Coronary artery (tissue), 2 donors: ENCODE measurements at regions not wholly inside any gene's neighbourhood (a gene's known extent, or its start where the extent isn't known, plus 50 kb on each side); places are given as distances from the start of the nearest gene placed in this dataset.

ENCODE experiments used
- DNase-seq: peaks from one replicate; pipeline ENCODE4 v3.0.0-alpha.2; 2017; ENCODE audit warnings: low spot score
- H3K27ac ChIP-seq, 2 donors: fragments of 200-600 bp; sonication (generic); one replicate each; pipeline ENCODE4 v1.5.1; 2016 to 2019
- H3K4me3 ChIP-seq: fragments of 200-600 bp; sonication (generic); 2 replicates; pipeline ENCODE4 v1.5.1; 2016; ENCODE audit warnings: mild to moderate bottlenecking, moderate library complexity
- TF ChIP-seq, protein P1 (sequence below): fragments of 200-600 bp; sonication (generic); IDR thresholded peaks from one replicate; pipeline ENCODE4 v1.5.1; 2019; ENCODE audit warnings: antibody characterized with exemption

DNA sequence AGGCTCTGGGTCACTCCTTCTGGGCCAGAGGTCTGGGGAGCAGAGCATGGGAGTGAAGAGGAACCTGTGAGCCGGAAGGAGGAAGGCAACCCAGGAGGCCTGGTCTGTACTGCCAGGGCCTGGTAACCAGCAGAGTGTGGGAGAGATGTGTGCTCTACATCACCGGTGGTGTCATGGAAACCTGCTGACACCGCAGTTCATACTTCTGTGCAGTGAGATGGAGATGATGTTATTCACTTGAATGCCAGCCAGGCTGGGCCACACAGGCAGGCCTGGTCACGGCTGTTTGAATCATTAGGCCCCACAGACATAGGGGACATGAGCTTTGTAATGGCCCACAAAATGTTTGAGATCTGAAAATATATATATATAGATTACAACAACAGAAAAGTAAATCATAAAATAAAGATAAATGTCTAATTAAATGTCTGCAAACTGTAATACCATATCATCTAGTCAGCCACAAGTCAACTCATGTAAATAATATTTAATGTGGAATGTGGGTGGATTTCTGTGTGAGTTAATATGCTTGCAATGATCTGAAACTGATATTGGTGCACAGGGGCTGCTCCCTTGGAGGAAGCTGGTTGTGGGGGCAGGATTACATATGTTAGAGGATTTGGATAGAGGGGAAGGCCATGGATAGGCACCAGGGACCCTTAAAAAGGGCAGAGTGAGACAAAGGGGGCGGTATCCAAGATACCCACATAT, 108.5 kb upstream of the PFN2 start:
- Histone ChIP-seq H3K27ac (no peak overlapping the region), H3K4me3 (no peak overlapping the region)
- TF ChIP-seq, protein P1, sequence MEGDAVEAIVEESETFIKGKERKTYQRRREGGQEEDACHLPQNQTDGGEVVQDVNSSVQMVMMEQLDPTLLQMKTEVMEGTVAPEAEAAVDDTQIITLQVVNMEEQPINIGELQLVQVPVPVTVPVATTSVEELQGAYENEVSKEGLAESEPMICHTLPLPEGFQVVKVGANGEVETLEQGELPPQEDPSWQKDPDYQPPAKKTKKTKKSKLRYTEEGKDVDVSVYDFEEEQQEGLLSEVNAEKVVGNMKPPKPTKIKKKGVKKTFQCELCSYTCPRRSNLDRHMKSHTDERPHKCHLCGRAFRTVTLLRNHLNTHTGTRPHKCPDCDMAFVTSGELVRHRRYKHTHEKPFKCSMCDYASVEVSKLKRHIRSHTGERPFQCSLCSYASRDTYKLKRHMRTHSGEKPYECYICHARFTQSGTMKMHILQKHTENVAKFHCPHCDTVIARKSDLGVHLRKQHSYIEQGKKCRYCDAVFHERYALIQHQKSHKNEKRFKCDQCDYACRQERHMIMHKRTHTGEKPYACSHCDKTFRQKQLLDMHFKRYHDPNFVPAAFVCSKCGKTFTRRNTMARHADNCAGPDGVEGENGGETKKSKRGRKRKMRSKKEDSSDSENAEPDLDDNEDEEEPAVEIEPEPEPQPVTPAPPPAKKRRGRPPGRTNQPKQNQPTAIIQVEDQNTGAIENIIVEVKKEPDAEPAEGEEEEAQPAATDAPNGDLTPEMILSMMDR = no peak
- DNase-seq = no peak

GRCh38 chr3:150077581-150078247, 107.0 kb upstream of the PFN2 start:
- TF ChIP-seq, protein P1 = no peak
- H3K27ac ChIP-seq = no peak overlapping the region
- DNase-seq = no peak
- H3K4me3 ChIP-seq = no peak overlapping the region

- DNase-seq = no peak
- H3K4me3 ChIP-seq = no peak overlapping the region
- no peak overlapping the region for H3K27ac ChIP-seq
- TF ChIP-seq, protein P1 = no peak
Observed at GRCh38 chr3:150077107-150077506, 106.4 kb upstream of the PFN2 start.

GRCh38 chr3:150076443-150076842, 105.7 kb upstream of the PFN2 start:
- no peak overlapping the region for H3K4me3 ChIP-seq
- TF ChIP-seq, protein P1 = no peak
- no peak overlapping the region for H3K27ac ChIP-seq
- DNase-seq = no peak

DNA sequence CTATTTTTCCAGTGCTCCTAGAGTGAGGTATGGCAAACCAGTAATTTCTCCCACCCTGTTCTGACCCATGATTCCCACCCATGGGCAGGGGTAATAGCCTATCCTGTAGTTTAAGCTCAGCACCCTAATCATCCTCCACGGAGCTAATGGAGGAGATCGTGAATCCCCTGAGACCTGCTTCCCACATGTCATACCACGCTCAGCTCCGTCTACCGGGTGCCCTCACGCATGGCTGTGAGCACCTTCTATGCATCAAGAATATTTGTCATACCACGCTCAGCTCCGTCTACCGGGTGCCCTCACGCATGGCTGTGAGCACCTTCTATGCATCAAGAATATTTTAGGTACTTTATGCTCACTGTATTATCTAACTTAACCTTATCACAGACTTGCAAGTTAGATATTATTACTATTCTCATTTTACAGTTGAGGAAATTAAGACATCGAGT, 104.7 kb upstream of the PFN2 start:
- no peak overlapping the region for H3K4me3 ChIP-seq
- DNase-seq = no peak
- TF ChIP-seq, protein P1 = no peak
- H3K27ac ChIP-seq = no peak overlapping the region

DNA sequence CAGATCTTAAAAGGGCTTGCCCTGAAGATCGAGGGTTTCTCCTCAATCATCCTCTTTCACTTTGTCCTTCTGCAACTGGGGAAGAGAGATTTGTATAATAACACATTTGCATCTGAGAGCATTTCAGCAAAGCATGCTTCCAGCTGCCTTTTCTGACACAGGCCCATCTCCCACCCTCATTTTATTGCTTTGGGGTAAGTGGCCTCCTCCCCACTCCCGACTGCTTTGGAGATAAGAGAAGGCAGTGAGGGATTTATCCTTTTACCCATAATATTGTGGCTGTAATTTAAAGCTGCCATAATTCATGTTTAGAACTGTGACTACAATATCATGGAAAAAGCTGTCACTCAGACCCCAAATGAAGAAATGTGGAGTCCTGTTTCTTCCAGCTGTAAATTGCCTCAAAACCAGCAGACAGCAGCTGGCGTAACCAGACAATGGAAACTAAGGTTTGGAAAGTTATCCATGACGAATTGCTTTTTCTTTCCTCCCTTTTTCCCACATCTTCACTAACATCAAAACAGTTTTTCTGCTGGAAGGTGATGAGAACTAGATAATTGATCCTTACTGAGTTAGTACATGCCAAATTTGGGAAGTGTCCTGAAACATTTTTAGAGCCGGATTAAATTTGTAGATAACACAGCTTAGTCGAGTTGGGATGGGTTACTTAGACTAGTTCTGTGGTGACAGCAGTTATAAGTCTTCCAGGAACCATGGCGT, 104.2 kb upstream of the PFN2 start:
- H3K27ac ChIP-seq = no peak overlapping the region
- TF ChIP-seq, protein P1 = no peak
- no peak for DNase-seq
- no peak overlapping the region for H3K4me3 ChIP-seq
